ENCODE measurements at regions not wholly inside any gene's neighbourhood (a gene's known extent, or its start where the extent isn't known, plus 50 kb on each side); places are given as distances from the start of the nearest gene placed in this dataset.

- DNase-seq (ENCODE audit: low read depth): no peak
- H3K4me3 ChIP-seq (ENCODE audit: control insufficient read depth, low read depth, low read length): no peak overlapping the region
- TF ChIP-seq CTCF (conservative IDR thresholded peaks at IDR 0.05; ENCODE audit: control insufficient read depth, insufficient read depth, low read depth, low read length): no peak
Measured at GRCh38 chr16:54426553-54426849, 139.9 kb upstream of the IRX3 start.

- no peak for DNase-seq (ENCODE audit: low read depth)
- no peak overlapping the region for H3K4me3 ChIP-seq (ENCODE audit: control insufficient read depth, low read depth, low read length)
- TF ChIP-seq CTCF (conservative IDR thresholded peaks at IDR 0.05; ENCODE audit: control insufficient read depth, insufficient read depth, low read depth, low read length): no peak
Measured at GRCh38 chr16:54425681-54426552, 139.3 kb upstream of the IRX3 start.

GRCh38 chr16:54425068-54425467 is 138.5 kb upstream of the IRX3 start:
- TF ChIP-seq CTCF (conservative IDR thresholded peaks at IDR 0.05; ENCODE audit: control insufficient read depth, insufficient read depth, low read depth, low read length): no peak
- no peak for DNase-seq (ENCODE audit: low read depth)
- H3K4me3 ChIP-seq (ENCODE audit: control insufficient read depth, low read depth, low read length): no peak overlapping the region

- H3K4me3 ChIP-seq (ENCODE audit: control insufficient read depth, low read depth, low read length): no peak overlapping the region
- DNase-seq (ENCODE audit: low read depth): no peak
- TF ChIP-seq CTCF (conservative IDR thresholded peaks at IDR 0.05; ENCODE audit: control insufficient read depth, insufficient read depth, low read depth, low read length): no peak
Measured at GRCh38 chr16:54424043-54424451, 137.5 kb upstream of the IRX3 start.

DNA sequence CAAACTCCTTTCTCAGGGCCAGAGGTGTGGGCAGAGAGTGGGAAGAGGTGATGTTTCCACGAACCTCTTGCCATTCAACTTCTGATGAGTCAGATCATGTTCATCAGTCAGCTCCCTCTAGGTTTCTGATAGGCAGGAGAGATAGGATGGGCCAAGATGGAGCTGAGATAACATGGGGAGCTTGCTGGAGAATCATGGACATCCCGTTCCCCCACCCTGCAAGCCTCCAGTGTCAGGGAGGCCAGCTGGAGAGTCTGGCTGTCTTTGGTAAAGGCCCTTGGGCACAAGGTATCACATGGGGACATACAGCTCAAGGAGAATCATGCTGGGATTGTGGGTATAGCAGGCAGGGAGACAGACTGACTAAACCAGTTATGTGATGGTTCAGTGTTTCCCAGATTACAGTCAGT is 136.0 kb upstream of the IRX3 start:
- TF ChIP-seq CTCF (conservative IDR thresholded peaks at IDR 0.05; ENCODE audit: control insufficient read depth, insufficient read depth, low read depth, low read length): no peak
- H3K4me3 ChIP-seq (ENCODE audit: control insufficient read depth, low read depth, low read length): no peak overlapping the region
- DNase-seq (ENCODE audit: low read depth): no peak

GRCh38 chr16:54422159-54422558 is 135.6 kb upstream of the IRX3 start:
- H3K4me3 ChIP-seq (ENCODE audit: control insufficient read depth, low read depth, low read length): no peak overlapping the region
- DNase-seq (ENCODE audit: low read depth): no peak
- TF ChIP-seq CTCF (conservative IDR thresholded peaks at IDR 0.05; ENCODE audit: control insufficient read depth, insufficient read depth, low read depth, low read length): no peak
